K562 (cell line): ENCODE measurements at regions not wholly inside any gene's neighbourhood (a gene's known extent, or its start where the extent isn't known, plus 50 kb on each side); places are given as distances from the start of the nearest gene placed in this dataset.

Experiments used
- C11orf30 ChIP-seq: fragments of 450-650 bp; IDR thresholded peaks from 2 replicates; pipeline ENCODE4 v1.6.1; 2016; ENCODE audit warnings: low read depth, mild to moderate bottlenecking
- CREB3 ChIP-seq: fragments of 450-650 bp; conservative IDR thresholded peaks from 2 replicates; pipeline ENCODE4 v1.6.1; 2016; ENCODE audit warnings: missing genetic modification characterization, low read depth, mild to moderate bottlenecking, missing compliant biosample characterization, moderate library complexity
- MGA ChIP-seq: fragments of 450-650 bp; IDR thresholded peaks from 2 replicates; pipeline ENCODE4 v1.6.1; 2016; ENCODE audit warnings: mild to moderate bottlenecking, moderate library complexity
- NFATC3 ChIP-seq: fragments of 450-650 bp; IDR thresholded peaks from 2 replicates; pipeline ENCODE4 v1.6.1; 2017; ENCODE audit warnings: mild to moderate bottlenecking
- NFIX ChIP-seq: fragments of 250-450 bp; sonication (Bioruptor Pico); IDR thresholded peaks from 2 replicates; pipeline ENCODE4 v1.4.0; 2020; ENCODE audit warnings: low read depth, mild to moderate bottlenecking, moderate library complexity
- PREB ChIP-seq: sonication (generic); formaldehyde crosslinking; IDR thresholded peaks from 2 replicates; pipeline ENCODE4 v1.8.1; 2023; ENCODE audit warnings: mild to moderate bottlenecking, missing genetic modification reagents
- RB1 ChIP-seq: fragments of 450-650 bp; IDR thresholded peaks from 2 replicates; pipeline ENCODE4 v1.6.1; 2017; ENCODE audit warnings: low read depth, mild to moderate bottlenecking
- SRF ChIP-seq, 2 experiments: fragments of 250-450, 450-650 bp in 1 of 2; sonication (Bioruptor Pico) in 1 of 2; sonication (generic) in 1 of 2; formaldehyde crosslinking; IDR thresholded peaks; 2 replicates each; pipeline versions ENCODE4 v1.5.0 to v1.5.1; 2020 to 2022; ENCODE audit warnings: mild to moderate bottlenecking in 1 of 2, missing genetic modification reagents in 1 of 2
- TSHZ1 ChIP-seq: fragments of 250-450 bp; sonication (Bioruptor Pico); IDR thresholded peaks from 2 replicates; pipeline ENCODE4 v1.4.0; 2020; ENCODE audit warnings: mild to moderate bottlenecking, moderate library complexity

GRCh38 chr12:89251342-89252271 lies 100.7 kb downstream of the DUSP6 start (continued):
- TF ChIP-seq SRF (CRISPR knock-in tag; IDR thresholded peaks at IDR 0.05) (peak in 1 of 2 experiments; percentile 19; a peak in 1 of 4 replicates), CREB3 (tag) (peak; percentile 79), PREB (CRISPR knock-in tag) (no peak), NFIX (CRISPR knock-in tag) (no peak), C11orf30 (peak; percentile 81), NFATC3 (no peak), TSHZ1 (CRISPR knock-in tag) (no peak), RB1 (no peak), MGA (peak; percentile 61)
